ENCODE measurements at regions not wholly inside any gene's neighbourhood (a gene's known extent, or its start where the extent isn't known, plus 50 kb on each side); places are given as distances from the start of the nearest gene placed in this dataset.

DNA sequence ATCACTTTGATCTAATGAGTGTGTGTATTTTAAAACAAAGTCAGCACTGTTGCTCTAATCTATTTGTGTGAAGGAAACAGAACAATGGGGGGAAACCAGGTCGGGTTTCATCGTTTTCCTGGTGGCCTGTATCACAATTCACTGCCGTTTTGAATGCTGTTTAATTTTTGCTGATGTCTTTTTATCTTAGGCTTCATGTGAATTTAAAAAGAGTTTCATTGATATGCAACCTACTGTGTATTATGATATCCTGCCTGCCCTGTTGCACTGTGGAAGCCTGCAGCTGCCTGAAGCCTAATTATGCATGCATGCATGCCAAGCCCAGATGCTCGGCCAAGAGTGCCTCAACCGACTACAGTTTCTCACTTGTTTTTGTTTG, 307.5 kb downstream of the ZNF608 start:
- DNase-seq (ENCODE audit: low read depth in 1 of 2, low spot score in 1 of 2) = no peak

DNA sequence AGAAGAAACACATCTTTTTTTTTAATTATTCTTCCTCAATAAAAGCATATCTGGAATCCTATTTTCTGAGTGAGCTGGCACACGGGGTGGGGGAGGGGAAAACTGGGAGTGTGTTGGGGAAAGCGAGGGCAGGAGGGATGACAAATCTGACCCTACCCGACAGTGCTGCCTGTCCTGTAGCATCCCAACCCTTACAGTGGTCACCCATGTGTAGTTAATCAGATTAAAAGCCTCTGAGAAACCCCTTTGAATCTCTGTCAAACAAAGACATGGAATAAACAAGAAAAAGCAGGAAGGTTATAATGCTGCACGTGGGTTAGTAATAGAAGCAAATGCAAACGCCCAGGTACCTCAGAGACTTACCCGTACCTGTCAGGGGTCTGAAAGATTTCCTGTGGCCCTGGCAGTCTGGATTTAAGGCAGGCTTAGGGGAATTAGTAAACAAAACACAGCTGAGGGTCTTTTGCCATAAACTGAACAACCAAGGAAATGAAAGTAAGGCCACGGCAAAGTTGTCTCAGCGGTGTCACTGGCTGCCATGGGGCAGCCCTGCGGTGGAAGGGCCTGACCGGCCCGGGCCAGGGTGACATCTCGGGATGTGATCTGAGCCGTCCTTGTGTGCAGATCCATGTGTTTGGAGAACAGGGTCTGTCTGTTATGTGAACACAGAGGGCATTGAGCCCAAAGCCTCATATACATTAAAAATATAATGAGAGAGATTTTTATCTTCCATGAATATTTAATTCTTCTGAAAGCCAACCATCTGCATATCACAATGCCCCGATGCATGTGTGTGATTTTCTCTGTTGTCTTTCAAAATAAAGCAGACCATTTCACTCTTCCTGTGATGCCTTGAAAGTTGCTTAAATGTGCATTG, 308.2 kb downstream of the ZNF608 start:
- DNase-seq (ENCODE audit: low read depth in 1 of 2, low spot score in 1 of 2) = no peak

DNA sequence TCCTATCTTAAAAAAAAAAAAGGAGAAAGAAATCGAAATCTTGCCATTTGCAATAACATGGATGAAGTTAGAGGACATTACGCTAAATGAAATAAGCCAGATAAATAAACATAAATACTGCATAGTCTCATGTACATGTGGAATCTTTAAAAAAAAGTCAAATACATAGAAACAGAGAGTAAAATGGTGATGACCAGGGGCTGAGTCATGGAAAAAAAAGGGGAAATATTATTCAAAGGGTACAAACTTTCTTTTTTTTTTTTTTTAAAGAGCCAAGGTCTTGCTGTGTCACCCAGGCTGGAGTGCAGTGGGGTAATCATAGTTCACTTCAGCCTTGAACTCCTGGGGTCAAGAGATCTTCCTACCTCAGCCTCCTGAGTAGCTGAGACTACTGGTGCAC, 310.1 kb downstream of the ZNF608 start:
- no peak for DNase-seq (ENCODE audit: low read depth in 1 of 2, low spot score in 1 of 2)

DNA sequence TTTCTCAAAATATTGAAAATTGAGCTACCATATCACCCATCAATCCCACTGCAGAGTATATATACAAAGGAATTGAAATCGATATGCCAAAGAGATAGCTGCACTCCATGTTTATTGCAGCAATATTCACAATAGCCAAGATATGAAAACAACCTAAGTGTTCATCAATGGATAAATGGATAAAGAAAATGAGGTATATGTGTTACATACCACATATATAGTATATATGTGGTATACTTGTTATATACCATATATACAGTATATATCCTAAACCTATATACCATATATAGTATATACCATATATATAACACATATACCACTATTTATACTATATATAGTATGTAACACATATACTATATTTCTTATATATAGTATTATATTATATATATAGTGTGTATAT, 313.3 kb downstream of the ZNF608 start:
- no peak for DNase-seq (ENCODE audit: low read depth in 1 of 2, low spot score in 1 of 2)

DNA sequence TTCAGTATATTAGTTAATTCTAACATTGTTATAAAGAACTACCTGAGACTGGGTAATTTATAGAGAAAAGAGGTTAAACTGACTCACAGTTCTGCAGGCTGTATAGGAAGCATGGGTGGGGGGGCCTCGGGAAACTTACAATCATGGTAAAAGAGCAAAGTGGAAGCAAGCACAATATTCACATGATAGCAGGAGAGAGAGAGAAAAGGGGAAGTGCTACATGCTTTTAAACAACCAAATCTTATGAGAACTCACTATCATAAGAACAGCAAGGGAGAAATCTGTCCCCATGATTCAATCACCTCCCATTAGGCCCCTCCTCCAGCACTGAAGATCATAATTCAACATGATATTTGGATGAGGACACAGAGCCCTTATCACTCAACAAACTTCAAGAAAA, 324.9 kb downstream of the ZNF608 start:
- no peak for DNase-seq (ENCODE audit: low read depth in 1 of 2, low spot score in 1 of 2)

DNA sequence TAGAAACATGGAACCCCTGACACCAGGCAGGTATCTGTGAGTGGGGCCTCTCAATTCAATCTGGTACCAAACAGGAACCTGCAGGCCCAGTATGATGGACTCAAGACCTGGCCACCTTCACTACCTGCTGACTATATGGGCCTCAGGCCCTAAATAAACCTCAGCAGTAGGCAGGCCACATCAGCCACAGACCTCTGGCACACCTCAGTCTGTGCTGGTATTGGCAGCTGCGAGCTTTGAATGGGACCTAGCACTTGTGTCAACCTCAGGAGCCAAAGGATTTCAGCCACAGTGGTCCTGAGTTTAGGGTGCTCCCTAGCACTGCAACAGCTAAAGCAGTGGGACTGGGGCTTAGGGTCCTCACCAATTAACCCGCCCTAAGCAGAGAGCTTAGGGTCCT, 325.5 kb downstream of the ZNF608 start:
- no peak for DNase-seq (ENCODE audit: low read depth in 1 of 2, low spot score in 1 of 2)

DNA sequence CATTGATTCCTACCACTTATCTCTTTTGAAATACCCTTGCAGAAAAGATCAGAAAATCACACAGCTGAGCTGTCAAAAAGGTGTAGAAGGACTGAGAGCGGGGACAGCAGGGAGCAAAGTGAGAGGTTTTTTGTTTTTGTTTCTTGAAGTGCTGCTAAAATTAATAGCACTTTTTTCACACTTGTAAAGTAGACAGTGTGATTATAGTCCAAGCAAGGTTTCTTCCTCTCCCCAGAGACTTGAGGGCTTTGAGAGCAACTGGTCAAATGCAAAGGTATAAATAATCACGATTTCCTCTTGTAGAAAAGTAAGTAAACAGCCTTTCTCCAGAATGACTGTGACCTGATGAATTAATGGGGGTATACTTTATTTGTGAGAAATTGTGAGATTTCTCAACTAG, 326.9 kb downstream of the ZNF608 start:
- no peak for DNase-seq (ENCODE audit: low read depth in 1 of 2, low spot score in 1 of 2)

DNA sequence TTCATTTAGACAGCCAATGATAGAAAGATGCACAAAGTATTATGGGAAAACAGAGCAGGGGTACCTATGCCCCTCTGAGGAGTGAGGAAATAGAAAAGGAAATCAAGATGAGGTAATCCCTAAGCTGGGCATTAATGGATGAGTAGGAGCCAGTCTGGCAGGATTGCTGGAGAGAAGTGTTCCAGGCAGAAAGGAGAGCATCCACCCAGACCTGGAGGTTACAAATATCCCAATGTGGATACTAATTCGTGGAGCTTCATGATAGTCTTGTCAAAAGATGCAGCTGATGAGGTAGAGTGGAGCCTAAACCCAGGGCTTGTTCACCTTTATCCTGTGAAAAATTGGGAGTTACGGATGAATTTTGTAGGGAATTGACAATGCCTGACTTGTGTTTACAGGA, 328.0 kb downstream of the ZNF608 start:
- no peak for DNase-seq (ENCODE audit: low read depth in 1 of 2, low spot score in 1 of 2)

DNA sequence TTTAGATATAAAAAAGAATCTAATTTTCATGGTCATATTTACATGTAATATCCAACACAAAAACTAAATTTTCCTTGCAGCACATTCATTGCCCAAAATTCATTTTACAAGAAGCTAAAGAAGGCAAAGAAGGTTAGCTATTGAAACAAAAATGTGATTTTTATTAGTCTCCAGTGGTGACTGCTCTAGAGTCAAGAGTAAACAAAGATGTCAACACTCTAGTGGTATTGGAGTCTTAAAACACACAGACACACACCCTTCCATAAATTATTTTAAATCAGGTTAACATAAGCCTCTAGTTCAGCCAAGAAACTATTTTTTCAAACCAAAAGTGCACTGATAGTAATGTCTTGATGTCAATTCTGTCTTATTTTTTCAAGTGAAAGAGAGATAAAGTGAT, 329.2 kb downstream of the ZNF608 start:
- DNase-seq (ENCODE audit: low read depth in 1 of 2, low spot score in 1 of 2) = no peak

DNA sequence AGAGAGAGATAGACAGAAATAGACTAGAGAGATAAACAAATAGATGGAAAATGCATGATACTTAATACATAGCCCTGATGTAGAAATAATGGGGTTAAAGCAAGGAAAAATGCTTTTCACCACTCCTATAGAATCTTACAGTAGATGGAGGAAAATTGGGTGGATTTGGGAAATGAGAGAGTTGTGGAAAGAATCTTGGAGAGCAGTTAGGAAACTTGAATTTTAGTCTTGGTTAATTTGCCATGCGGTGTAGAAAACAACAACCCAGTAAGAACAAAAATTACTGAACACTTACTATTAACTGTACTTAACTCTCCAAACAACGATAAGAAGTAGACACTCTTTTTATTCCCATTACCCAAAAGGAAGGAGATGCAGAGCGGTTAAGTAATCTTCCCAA, 329.8 kb downstream of the ZNF608 start:
- DNase-seq (ENCODE audit: low read depth in 1 of 2, low spot score in 1 of 2) = no peak

DNA sequence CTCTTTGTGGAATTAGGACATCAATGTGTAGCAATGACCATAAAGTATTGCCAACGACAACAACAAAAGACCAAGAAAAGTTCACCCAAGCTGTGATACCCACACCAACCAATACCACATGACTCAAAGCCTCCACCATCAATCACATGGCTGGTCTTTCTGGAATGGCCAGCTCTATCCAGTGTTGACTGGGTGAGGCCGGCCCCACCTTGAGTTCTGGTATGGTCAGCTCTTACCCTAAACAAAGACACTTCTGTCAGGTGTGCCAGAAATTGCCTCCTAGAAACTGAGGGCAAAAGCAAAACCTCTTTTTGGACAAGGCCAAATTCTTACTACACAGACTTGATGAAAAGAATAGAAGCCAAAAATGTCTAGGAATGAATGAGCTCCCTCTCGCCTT, 331.5 kb downstream of the ZNF608 start:
- no peak for DNase-seq (ENCODE audit: low read depth in 1 of 2, low spot score in 1 of 2)

DNA sequence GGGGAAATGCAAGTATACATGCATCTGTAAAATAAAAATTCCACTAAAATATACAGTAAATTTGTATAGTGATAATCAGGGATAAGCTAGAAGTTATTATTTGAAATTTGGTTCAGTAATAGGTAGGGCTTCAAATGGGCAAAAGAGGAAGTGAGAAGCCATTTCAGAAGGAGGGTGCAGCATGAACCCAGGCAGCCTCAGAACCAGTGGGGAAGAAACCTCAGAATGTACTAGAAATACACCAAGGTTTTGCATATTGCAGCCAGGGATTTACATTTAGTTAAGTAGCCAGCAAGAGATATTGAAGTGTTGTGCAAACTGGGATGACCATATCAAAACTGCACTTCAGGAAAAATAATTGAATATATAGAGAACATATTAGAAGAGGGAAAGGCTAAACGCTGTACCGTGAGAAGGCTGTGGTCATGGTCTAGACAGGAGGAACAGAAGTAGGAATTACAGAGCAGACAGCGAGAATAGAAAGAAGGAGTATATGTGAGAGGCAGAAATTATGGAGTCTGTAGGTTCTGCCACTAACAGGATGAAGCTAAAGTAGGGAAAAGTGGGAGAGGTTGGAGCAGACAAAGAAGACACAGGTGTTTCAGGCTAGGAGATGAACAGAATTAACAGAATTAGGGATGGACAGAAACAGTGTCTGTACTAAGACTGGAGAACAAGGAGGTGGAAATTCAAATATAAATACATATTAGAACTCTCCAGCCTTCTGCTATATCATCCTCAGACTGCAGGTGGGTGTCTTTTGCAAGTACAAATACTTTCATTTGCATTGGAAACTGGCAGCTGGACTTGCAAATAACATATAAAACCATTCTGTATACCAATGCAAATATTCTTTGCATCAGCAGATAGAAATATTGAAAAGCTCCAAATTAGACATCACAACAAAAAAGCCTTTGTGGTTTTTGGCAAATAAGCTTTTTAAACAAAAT, 335.6 kb downstream of the ZNF608 start:
- no peak for DNase-seq (ENCODE audit: low read depth in 1 of 2, low spot score in 1 of 2)

DNA sequence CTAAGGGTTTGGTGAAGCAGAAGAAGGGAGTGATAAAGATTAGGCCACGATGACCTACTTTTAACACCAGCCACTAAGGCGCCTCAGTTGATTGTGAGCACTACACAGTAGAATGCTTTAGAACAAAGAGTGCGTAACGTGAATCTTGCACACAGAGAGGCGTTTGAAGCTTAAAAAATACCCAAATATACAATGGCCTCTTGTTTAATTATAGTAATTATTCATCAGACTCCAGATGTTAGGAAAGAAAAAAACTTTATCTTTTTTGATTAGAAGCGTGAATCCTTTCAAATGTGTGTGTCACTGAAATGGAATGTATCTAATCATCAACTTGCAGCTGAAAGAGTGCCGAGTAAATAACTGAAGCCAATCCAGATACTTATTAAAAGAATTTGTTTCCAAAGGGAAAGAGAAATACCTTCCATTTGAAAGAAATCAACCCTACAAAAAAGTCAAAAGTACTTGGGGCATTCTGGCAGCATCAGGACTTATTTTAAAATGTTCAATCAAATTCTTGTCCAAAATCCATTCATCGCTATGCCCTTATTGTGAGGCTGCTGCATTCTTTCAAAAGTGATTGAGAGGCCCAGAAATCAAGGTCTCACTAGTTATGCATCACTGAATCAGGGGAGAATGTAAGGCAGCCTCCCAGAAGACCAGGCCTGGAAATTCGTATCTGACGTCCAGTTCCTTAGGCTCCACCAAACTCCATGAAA, 337.5 kb downstream of the ZNF608 start:
- DNase-seq (ENCODE audit: low read depth in 1 of 2, low spot score in 1 of 2) = no peak

DNA sequence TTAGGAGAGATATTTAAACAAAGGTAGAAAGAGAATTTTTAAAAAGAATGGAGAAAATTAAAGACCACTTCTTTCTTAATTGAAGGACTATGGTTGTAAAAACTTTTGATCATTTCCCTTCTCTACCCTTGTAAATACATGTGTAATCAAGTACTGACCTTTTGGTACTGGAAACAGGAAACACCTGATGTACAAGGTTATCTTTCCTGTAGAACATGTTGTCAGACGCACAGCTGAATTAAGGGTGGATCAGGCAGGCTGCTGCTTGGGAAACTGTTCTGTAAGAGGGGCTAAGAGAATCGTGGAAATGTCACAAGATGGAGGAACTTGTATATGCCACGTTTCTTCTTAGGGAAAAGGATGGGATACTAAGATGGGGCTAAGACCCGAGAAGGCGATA, 341.6 kb downstream of the ZNF608 start:
- DNase-seq (ENCODE audit: low read depth in 1 of 2, low spot score in 1 of 2) = no peak

DNA sequence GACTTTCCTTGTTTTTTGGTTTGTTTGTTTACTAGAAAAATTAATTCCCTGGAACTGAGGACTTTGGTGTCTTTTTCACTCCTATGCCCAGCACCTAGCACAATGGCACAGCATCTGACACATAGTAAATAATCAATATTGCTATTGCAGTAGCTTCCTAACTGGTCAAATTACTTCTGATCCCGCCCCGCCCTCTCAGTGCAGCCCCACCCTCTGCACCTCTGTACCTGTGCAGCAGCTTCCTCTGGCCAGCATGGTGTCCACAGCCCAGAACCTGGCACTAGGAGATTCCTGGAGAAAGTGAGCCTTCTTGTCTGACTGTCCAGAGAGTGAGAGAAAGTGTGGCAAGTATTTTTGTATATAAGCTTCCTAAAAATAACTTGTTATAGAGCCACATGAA, 343.2 kb downstream of the ZNF608 start:
- DNase-seq (ENCODE audit: low read depth in 1 of 2, low spot score in 1 of 2) = no peak

DNA sequence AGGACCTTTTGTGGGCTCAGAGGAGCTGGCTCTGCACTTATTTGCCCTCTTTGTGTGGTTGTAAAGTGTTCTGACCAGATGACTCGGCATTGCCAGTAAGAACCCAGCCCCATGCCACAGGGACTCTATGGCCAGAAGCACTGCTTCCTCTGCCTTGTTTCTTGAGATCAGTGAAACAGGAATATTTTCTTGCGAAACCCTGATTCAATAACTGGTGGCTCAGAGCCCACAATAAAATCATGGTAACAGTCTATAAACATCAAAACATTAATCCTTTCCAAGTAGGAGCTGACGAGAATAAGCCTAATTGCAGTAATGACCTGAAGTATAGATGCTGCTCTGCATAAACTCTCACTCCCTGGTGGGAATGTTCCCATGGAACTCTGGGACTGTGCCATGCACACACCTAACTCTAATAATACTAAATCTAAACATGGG, 344.3 kb downstream of the ZNF608 start:
- no peak for DNase-seq (ENCODE audit: low read depth in 1 of 2, low spot score in 1 of 2)

DNA sequence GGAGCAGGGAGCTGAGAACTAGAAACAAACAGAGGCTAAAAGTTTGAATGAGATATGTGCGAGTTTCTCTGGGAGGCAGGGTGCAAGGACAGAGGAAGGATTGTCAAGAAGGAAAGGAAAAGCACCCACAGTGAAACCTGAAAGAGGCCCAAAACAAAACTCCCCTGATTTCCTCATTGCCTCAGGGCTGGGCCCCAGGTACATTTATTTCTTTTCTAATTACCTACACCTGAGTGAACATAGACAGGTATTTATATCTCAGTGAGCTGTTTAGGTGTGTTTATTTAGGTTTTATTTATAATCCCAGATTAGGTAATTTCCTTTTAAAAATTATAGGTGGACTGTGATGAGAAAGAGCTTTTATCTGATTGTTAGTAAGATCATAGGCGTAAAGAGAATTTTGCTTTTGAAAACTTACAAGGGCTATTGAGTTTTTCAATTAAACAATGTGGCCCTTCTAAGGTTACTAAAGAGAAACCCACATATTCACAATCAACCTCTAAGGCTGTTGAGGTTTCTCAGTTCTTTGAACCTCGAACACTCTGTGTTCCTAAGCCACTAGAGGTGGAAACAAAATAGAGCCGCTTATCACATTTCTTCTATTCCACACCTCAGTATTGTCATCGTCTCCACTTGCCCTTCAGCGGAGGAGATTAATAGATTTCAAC, 344.8 kb downstream of the ZNF608 start:
- no peak for DNase-seq (ENCODE audit: low read depth in 1 of 2, low spot score in 1 of 2)

DNA sequence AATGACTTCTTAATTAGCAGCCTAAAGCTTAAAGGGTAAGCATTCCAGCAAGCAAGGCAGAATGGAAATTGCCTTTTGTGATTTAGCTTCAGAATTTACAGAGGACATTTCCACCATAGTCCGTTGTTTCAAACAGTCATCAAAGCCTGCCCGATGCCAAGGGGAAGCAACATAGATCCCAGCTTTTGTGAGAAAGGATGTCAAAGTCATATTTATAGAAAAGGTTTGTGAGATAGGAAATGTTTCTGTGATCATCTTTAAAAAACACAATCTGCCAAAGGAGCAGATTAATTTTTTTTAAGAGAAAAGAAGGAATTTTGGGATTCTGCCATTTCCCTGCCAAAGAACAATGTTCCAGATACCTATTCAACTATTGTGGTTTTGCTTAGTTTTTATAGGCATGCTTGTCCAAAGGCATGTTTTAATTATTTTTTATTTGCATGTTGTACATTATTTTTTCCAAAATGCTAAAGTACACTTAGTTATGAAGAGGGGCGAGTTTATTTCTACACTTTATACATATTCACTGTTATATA, 346.9 kb downstream of the ZNF608 start:
- no peak for DNase-seq (ENCODE audit: low read depth in 1 of 2, low spot score in 1 of 2)

DNA sequence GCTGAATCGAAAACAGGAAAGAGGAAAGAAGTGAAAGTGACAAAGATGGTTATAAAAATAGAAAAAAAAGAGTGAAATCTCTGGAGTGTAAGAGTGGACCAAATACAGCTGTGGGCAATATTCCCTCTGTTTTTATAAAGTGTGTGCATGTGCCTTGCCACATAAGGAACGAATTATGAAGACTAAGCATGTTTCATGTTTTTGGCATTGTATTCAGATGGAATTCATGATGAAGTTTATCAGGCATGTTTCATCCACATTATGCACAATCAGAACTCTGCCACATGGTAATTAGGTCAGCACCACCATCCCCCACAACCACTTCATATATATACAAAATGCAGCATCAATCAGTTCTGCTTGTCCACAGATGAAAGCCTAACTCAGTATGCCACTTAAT, 348.0 kb downstream of the ZNF608 start:
- no peak for DNase-seq (ENCODE audit: low read depth in 1 of 2, low spot score in 1 of 2)

DNA sequence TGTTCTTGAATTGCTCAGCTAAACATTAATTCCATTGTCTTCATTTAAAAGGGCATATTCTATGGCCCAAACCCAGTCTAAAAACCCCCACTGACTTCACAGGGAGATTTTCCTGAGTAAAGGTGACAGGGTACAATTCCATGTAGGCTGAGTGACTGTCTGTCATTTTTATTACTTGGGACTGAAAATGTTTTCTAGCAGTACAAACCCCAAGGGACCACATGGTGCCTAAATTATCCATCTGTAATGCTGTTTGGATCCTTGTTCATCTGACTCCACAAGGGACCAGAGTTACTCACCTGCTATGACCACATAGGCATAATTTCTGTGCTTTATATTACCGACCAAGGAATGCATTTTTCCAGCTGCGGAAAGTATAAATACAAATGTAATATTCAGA, 349.1 kb downstream of the ZNF608 start:
- DNase-seq (ENCODE audit: low read depth in 1 of 2, low spot score in 1 of 2) = no peak

DNA sequence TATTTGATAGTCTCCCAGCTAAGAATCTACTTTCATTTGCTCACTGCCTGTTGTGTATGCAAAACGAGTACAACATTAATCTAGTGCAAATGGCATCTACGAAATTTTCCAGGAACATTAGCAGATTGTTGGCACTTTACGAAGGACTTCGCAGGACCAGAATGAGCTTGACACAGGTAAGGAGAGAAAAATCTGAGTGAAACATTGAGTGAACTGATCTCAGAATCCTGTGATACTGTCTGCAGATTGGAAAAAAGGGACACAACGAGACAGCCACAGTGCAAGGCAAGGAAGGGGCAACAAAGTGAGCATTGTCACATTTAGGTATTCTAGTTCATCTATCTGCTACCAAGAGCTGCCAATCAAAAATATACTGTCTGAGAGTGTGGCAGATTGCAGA, 350.5 kb downstream of the ZNF608 start:
- DNase-seq (ENCODE audit: low read depth in 1 of 2, low spot score in 1 of 2) = no peak

All from activated T-helper 1 cell treated with anti-CD3 and anti-CD28 coated beads, Interleukin-2, amount 50 U/mL, for 16 hours (primary cell).